HepG2 (cell line): ENCODE measurements at regions not wholly inside any gene's neighbourhood (a gene's known extent, or its start where the extent isn't known, plus 50 kb on each side); places are given as distances from the start of the nearest gene placed in this dataset.

Source experiments
- CHD4 ChIP-seq: fragments of 200-600 bp; sonication (generic); IDR thresholded peaks from 2 replicates; pipeline ENCODE4 v1.7.0; 2017; ENCODE audit warnings: mild to moderate bottlenecking, low read length, borderline replicate concordance
- FOXA1 ChIP-seq, 2 experiments: fragments of 450-650 bp in 1 of 2; sonication (generic) in 1 of 2; formaldehyde crosslinking in 1 of 2; IDR thresholded peaks; 2 replicates each; pipeline versions ENCODE4 v1.4.0 to v1.6.1; 2016 to 2020; ENCODE audit warnings: missing genetic modification reagents in 1 of 2
- POLR2A ChIP-seq, 2 experiments: IDR thresholded peaks; 2 replicates each; pipeline ENCODE4 v1.6.1; 2011; ENCODE audit warnings: low read depth in 2 of 2, low read length in 2 of 2, mild to moderate bottlenecking in 1 of 2, moderate library complexity in 1 of 2; ENCODE audit not compliant: insufficient read depth in 1 of 2
- RAD21 ChIP-seq: fragments of 450-650 bp; formaldehyde crosslinking; IDR thresholded peaks from 2 replicates; pipeline ENCODE4 v1.5.0; 2020; ENCODE audit warnings: mild to moderate bottlenecking
- RBAK ChIP-seq: sonication (generic); formaldehyde crosslinking; IDR thresholded peaks from 2 replicates; pipeline ENCODE4 v1.5.1; 2020; ENCODE audit warnings: mild to moderate bottlenecking, missing genetic modification reagents
- RXRA ChIP-seq: sonication (generic); formaldehyde crosslinking; IDR thresholded peaks from 2 replicates; pipeline ENCODE4 v1.5.1; 2020; ENCODE audit warnings: missing genetic modification reagents
- ZNF281 ChIP-seq: sonication (generic); formaldehyde crosslinking; IDR thresholded peaks from 2 replicates; pipeline ENCODE4 v1.4.0; 2020; ENCODE audit warnings: missing genetic modification reagents, borderline replicate concordance
- TF ChIP-seq, protein P1 (sequence below): sonication (generic); formaldehyde crosslinking; IDR thresholded peaks from 2 replicates; pipeline ENCODE4 v1.5.0; 2020; ENCODE audit warnings: mild to moderate bottlenecking, missing genetic modification reagents, moderate library complexity

DNA sequence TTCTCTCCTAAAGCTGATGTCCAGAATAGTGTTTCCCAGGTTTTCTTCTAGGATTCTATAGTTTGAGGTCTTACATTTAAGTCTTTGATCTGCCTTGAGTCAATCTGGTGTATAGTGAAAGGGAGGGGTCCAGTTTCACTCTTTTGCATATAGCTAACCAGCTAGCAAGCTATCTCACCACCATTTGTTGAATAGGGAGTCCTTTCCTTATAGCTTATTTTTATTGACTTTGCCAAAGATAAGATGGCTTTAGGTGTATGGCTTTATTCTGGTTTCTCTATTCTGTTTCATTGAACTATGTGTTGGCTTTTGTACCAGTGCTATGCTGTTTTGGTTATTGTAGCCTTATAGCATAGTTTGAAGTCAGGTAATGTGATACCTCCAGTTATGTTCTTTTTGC, 1386.1 kb downstream of the SLITRK5 start:
- TF ChIP-seq ZNF281 (CRISPR knock-in tag), result no peak
- TF ChIP-seq POLR2A (IDR thresholded peaks at IDR 0.05; ENCODE audit: insufficient read depth in 1 of 2, low read depth in 2 of 2, low read length in 2 of 2), result no peak
- no peak for TF ChIP-seq CHD4
- TF ChIP-seq RAD21 (CRISPR knock-in tag), result no peak
- no peak for TF ChIP-seq FOXA1 (IDR thresholded peaks at IDR 0.05)
- no peak for TF ChIP-seq FOXA1 (CRISPR knock-in tag; IDR thresholded peaks at IDR 0.05)
- TF ChIP-seq, protein P1, sequence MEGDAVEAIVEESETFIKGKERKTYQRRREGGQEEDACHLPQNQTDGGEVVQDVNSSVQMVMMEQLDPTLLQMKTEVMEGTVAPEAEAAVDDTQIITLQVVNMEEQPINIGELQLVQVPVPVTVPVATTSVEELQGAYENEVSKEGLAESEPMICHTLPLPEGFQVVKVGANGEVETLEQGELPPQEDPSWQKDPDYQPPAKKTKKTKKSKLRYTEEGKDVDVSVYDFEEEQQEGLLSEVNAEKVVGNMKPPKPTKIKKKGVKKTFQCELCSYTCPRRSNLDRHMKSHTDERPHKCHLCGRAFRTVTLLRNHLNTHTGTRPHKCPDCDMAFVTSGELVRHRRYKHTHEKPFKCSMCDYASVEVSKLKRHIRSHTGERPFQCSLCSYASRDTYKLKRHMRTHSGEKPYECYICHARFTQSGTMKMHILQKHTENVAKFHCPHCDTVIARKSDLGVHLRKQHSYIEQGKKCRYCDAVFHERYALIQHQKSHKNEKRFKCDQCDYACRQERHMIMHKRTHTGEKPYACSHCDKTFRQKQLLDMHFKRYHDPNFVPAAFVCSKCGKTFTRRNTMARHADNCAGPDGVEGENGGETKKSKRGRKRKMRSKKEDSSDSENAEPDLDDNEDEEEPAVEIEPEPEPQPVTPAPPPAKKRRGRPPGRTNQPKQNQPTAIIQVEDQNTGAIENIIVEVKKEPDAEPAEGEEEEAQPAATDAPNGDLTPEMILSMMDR, result no peak
- TF ChIP-seq RXRA (CRISPR knock-in tag), result no peak
- no peak for TF ChIP-seq RBAK
